ENCODE measurements at regions not wholly inside any gene's neighbourhood (a gene's known extent, or its start where the extent isn't known, plus 50 kb on each side); places are given as distances from the start of the nearest gene placed in this dataset.

DNA sequence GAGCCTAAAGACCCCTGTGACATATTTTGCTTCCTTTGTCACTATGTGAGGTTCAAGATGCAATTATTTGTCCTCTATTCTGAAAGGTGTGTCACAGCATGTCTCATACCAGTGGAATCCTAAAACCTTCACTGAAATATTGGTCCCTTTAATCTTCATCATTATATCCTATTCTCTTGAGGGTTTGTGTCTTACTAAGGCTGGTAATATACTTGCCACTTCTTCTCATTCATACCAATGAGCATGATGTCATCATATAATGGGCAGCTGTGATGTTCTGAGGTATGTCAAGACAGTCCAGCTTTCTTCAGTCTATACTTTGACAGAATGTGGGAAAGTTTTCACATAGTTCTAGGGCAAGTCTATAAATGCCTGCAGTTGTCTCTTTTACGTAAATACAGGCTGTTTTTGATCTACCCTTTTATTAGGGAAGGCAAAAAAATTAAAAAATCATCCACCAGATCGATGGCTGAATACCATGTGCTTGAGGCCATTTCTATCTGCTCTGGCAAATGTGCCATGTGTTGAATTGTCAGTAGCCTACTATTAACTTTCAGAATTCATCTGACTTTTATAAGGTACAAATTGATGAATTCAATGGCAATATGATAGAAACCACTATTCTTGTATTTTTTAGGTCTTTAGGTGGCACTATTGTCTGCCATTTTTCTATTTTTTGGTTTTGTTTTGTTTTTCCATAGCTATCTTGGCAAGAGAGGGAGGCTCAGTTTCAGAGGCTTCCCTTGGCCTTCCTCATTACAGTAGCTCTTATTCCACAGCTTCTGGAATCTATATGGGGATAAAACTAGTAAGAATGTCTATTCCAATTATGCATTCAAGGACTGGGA is 209.0 kb downstream of the PPARGC1A start:
- Mint-ChIP-seq H3K4me3 (no peak overlapping the region), H3K9me3 (peaks cover 4 to 7% (median 4%) of the 10 kb centered on the region in 3 donors), H3K27me3 (peaks cover 0 to under 1% of the 10 kb centered on the region in 2 donors), H3K36me3 (no peaks in the 10 kb centered on the region), H3K4me1 (no peaks in the 10 kb centered on the region), H3K27ac (no peak overlapping the region)
- no peak for DNase-seq
- no peaks in the 10 kb centered on the region for H3K27me3 ChIP-seq (replicated peaks in 1 of 2; ENCODE audit: control insufficient read depth in 2 of 2, extremely low read depth in 1 of 2, insufficient read depth in 2 of 2, low read length in 1 of 2)
- WGBS (ENCODE audit: insufficient coverage): no CpG with 5 or more reads among the region's 2 CpGs
- H3K4me3 ChIP-seq (ENCODE audit: control insufficient read depth in 1 of 2, extremely low read depth in 1 of 2, low read length in 1 of 2): no peak overlapping the region
- no peaks in the 10 kb centered on the region for H3K4me1 ChIP-seq (ENCODE audit: control insufficient read depth in 1 of 2, extremely low read depth in 1 of 2, insufficient read depth in 2 of 2, low read length in 2 of 2)
- POLR2A ChIA-PET: no interaction called here
- no peak overlapping the region for H3K27ac ChIP-seq (ENCODE audit: low read length)
- no peak for ATAC-seq (replicated peaks in 1 of 4)
- CTCF ChIA-PET: no interaction called here
- no peaks in the 10 kb centered on the region for H3K36me3 ChIP-seq (ENCODE audit: control insufficient read depth in 2 of 2, extremely low read depth in 1 of 2, insufficient read depth in 1 of 2, low read length in 1 of 2)
- no peaks in the 10 kb centered on the region for H3K9me3 ChIP-seq

DNA sequence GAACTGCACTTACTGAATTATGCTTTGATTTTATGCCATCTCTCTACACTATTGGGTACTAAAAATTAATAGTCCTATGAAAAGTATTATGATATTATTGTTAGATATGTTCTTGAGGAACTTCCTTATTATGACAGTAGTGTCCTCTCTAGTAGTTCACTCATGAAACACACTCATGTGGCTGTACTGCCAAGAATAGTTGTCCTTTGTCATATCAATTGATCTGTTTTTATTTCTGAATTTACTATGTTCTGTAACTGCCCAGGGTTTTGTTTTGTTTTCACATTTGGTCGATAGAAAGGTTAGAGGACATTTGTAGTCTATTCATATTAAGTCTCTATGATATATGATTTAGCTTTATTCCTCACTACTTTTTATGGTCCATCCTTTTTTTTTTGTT is 215.2 kb downstream of the PPARGC1A start:
- Mint-ChIP-seq H3K4me1 (no peaks in the 10 kb centered on the region), H3K36me3 (no peaks in the 10 kb centered on the region), H3K9me3 (peaks cover 10 to 18% (median 11%) of the 10 kb centered on the region in 3 donors), H3K27ac (no peak overlapping the region), H3K27me3 (peaks cover 0 to 4% of the 10 kb centered on the region in 2 donors), H3K4me3 (no peak overlapping the region)
- no peaks in the 10 kb centered on the region for H3K9me3 ChIP-seq
- no peak overlapping the region for H3K4me3 ChIP-seq (ENCODE audit: control insufficient read depth in 1 of 2, extremely low read depth in 1 of 2, low read length in 1 of 2)
- no peaks in the 10 kb centered on the region for H3K36me3 ChIP-seq (ENCODE audit: control insufficient read depth in 2 of 2, extremely low read depth in 1 of 2, insufficient read depth in 1 of 2, low read length in 1 of 2)
- H3K4me1 ChIP-seq (ENCODE audit: control insufficient read depth in 1 of 2, extremely low read depth in 1 of 2, insufficient read depth in 2 of 2, low read length in 2 of 2): no peaks in the 10 kb centered on the region
- ATAC-seq (replicated peaks in 1 of 4): no peak
- WGBS (ENCODE audit: insufficient coverage): no CpG with 5 or more reads among the region's 1 CpG
- no peaks in the 10 kb centered on the region for H3K27me3 ChIP-seq (replicated peaks in 1 of 2; ENCODE audit: control insufficient read depth in 2 of 2, extremely low read depth in 1 of 2, insufficient read depth in 2 of 2, low read length in 1 of 2)
- CTCF ChIA-PET: no interaction called here
- DNase-seq: no peak
- POLR2A ChIA-PET: no interaction called here
- H3K27ac ChIP-seq (ENCODE audit: low read length): no peak overlapping the region

DNA sequence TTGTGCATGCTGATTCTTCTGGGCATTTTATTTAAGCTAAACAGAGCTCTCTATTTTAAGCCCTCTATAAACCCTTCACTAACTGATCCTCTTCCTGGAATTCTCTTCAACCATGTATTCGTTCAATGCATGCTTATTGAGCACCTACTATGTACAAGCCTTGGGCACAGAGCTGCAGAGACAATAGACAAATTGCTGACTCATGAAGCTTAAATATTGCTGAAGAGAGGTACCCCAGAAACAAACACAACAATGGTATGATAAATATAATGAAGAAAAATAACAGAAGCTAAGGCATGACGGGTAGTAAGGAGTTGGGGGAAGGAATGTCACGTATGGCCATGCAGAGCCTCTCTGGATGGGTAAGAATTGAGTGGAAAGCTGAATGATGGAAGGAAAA is 222.2 kb downstream of the PPARGC1A start:
- Histone ChIP-seq H3K4me1 (ENCODE audit: control insufficient read depth in 1 of 2, extremely low read depth in 1 of 2, insufficient read depth in 2 of 2, low read length in 2 of 2) (no peaks in the 10 kb centered on the region), H3K4me3 (ENCODE audit: control insufficient read depth in 1 of 2, extremely low read depth in 1 of 2, low read length in 1 of 2) (no peak overlapping the region), H3K36me3 (ENCODE audit: control insufficient read depth in 2 of 2, extremely low read depth in 1 of 2, insufficient read depth in 1 of 2, low read length in 1 of 2) (no peaks in the 10 kb centered on the region), H3K9me3 (no peaks in the 10 kb centered on the region), H3K27me3 (replicated peaks in 1 of 2; ENCODE audit: control insufficient read depth in 2 of 2, extremely low read depth in 1 of 2, insufficient read depth in 2 of 2, low read length in 1 of 2) (no peaks in the 10 kb centered on the region), H3K27ac (ENCODE audit: low read length) (no peak overlapping the region)
- ChIA-PET CTCF (no interaction called here), POLR2A (no interaction called here)
- DNase-seq: no peak
- Mint-ChIP-seq H3K4me3 (no peak overlapping the region), H3K4me1 (no peaks in the 10 kb centered on the region), H3K36me3 (no peaks in the 10 kb centered on the region), H3K9me3 (peaks cover 7 to 17% (median 14%) of the 10 kb centered on the region in 3 donors), H3K27me3 (no peaks in the 10 kb centered on the region), H3K27ac (no peak overlapping the region)
- 78% methylated on average over 3 of the region's 3 CpGs for WGBS (ENCODE audit: insufficient coverage)
- ATAC-seq (replicated peaks in 1 of 4): no peak

DNA sequence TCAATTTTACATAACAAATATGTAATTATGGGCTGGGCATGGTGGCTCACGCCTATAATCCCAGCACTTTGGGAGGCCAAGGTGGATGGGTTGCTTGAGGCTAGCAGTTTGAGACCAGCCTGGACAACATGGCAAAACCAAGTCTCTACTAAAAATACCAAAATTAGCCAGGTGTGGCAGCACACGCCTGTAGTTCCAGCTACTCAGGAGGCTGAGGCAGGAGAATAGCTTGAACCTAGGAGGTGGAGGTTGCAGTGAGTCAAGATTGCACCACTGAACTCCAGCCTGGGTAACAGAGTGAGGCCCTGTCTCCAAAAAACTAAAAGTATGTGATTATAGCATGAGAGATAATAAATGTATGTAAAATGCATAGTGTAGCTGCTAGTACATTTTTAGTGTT is 229.0 kb downstream of the PPARGC1A start:
- Mint-ChIP-seq H3K4me3 (no peak overlapping the region), H3K27me3 (no peaks in the 10 kb centered on the region), H3K36me3 (no peaks in the 10 kb centered on the region), H3K27ac (no peak overlapping the region), H3K4me1 (no peaks in the 10 kb centered on the region), H3K9me3 (peaks cover 3 to 15% (median 14%) of the 10 kb centered on the region in 3 donors)
- Histone ChIP-seq H3K27me3 (replicated peaks in 1 of 2; ENCODE audit: control insufficient read depth in 2 of 2, extremely low read depth in 1 of 2, insufficient read depth in 2 of 2, low read length in 1 of 2) (no peaks in the 10 kb centered on the region), H3K27ac (ENCODE audit: low read length) (no peak overlapping the region), H3K9me3 (no peaks in the 10 kb centered on the region), H3K4me3 (ENCODE audit: control insufficient read depth in 1 of 2, extremely low read depth in 1 of 2, low read length in 1 of 2) (no peak overlapping the region), H3K4me1 (ENCODE audit: control insufficient read depth in 1 of 2, extremely low read depth in 1 of 2, insufficient read depth in 2 of 2, low read length in 2 of 2) (no peaks in the 10 kb centered on the region), H3K36me3 (ENCODE audit: control insufficient read depth in 2 of 2, extremely low read depth in 1 of 2, insufficient read depth in 1 of 2, low read length in 1 of 2) (no peaks in the 10 kb centered on the region)
- no peak for ATAC-seq (replicated peaks in 1 of 4)
- DNase-seq: no peak
- ChIA-PET POLR2A (no interaction called here), CTCF (no interaction called here)
- 83% methylated on average over 1 of the region's 2 CpGs for WGBS (ENCODE audit: insufficient coverage)

DNA sequence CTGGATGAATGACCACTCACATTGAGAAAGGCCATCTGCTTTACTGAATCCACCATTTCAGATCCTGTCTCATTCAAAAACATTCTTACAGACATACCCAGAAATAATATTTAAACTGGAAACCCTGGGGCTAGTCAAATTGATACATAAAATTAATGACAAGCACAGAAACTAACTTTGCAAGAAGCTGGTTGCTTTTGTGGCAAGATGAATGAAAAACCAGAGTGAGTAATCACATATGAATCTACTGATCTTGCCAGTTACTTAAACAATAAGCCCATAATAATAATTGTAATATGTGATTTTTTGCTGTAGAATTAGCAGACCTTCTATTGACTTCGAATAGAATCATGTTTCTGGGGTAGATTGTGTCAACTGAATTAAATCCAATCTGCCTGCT is 235.1 kb downstream of the PPARGC1A start:
- H3K4me3 Mint-ChIP-seq: no peak overlapping the region
- DNase-seq (no peak), ATAC-seq (replicated peaks in 1 of 4) (no peak)
- no peaks in the 10 kb centered on the region for H3K4me1 Mint-ChIP-seq
- no peaks in the 10 kb centered on the region for H3K27me3 ChIP-seq (replicated peaks in 1 of 2; ENCODE audit: control insufficient read depth in 2 of 2, extremely low read depth in 1 of 2, insufficient read depth in 2 of 2, low read length in 1 of 2)
- no peak overlapping the region for H3K4me3 ChIP-seq (ENCODE audit: control insufficient read depth in 1 of 2, extremely low read depth in 1 of 2, low read length in 1 of 2)
- no peaks in the 10 kb centered on the region for H3K36me3 ChIP-seq (ENCODE audit: control insufficient read depth in 2 of 2, extremely low read depth in 1 of 2, insufficient read depth in 1 of 2, low read length in 1 of 2)
- H3K9me3 Mint-ChIP-seq: peaks cover 4 to 11% (median 10%) of the 10 kb centered on the region in 3 donors
- H3K27me3 Mint-ChIP-seq: no peaks in the 10 kb centered on the region
- no peaks in the 10 kb centered on the region for H3K36me3 Mint-ChIP-seq
- H3K4me1 ChIP-seq (ENCODE audit: control insufficient read depth in 1 of 2, extremely low read depth in 1 of 2, insufficient read depth in 2 of 2, low read length in 2 of 2): no peaks in the 10 kb centered on the region
- no peak overlapping the region for H3K27ac ChIP-seq (ENCODE audit: low read length)
- H3K27ac Mint-ChIP-seq: no peak overlapping the region
- WGBS (ENCODE audit: insufficient coverage): no CpG with 5 or more reads among the region's 1 CpG
- POLR2A ChIA-PET: interaction anchor here in 1 of 2 donors (0.6 kb wide), 1 partner anchor 1105 kb away, joined by 7 read pairs; no protein-coding TSS in a partner anchor
- CTCF ChIA-PET: no interaction called here
- H3K9me3 ChIP-seq: no peaks in the 10 kb centered on the region

DNA sequence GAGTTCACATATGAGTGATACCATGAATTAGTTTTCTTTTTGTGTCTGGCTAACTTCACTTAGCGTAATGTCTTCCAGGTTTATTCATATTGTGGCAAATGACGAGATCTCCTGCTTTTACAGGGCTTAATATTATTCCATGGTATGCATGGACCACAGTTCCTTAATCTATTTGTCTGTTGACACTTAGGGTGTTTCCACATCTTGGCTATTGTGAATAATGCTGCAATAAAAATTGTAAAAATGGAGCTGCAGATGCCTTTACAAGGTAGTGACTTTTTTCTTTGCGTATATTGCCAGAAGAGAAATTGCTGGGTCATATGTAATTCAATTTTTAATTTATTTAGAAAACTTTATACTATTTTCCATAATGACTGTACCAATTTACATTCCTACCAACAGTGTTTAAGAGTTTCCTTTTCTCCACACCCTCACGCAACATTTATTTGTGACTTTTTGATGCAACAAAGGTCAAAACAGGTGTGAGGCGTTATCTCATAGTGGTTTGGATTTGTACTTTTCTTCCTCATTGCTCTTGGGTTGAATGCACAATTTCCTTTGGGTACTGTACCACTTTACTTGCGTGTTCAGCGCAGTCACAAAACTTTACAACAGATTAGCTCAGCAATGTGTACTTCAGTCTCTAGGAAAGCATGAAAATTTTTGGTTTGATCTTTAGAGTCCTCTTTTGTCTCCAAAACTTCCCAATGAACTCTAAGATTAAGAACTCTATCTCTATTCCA is 240.8 kb downstream of the PPARGC1A start:
- Histone ChIP-seq H3K4me3 (ENCODE audit: control insufficient read depth in 1 of 2, extremely low read depth in 1 of 2, low read length in 1 of 2) (no peak overlapping the region), H3K36me3 (ENCODE audit: control insufficient read depth in 2 of 2, extremely low read depth in 1 of 2, insufficient read depth in 1 of 2, low read length in 1 of 2) (no peaks in the 10 kb centered on the region), H3K4me1 (ENCODE audit: control insufficient read depth in 1 of 2, extremely low read depth in 1 of 2, insufficient read depth in 2 of 2, low read length in 2 of 2) (no peaks in the 10 kb centered on the region), H3K27me3 (replicated peaks in 1 of 2; ENCODE audit: control insufficient read depth in 2 of 2, extremely low read depth in 1 of 2, insufficient read depth in 2 of 2, low read length in 1 of 2) (no peaks in the 10 kb centered on the region), H3K27ac (ENCODE audit: low read length) (no peak overlapping the region), H3K9me3 (no peaks in the 10 kb centered on the region)
- Mint-ChIP-seq H3K9me3 (peaks cover 3 to 11% (median 8%) of the 10 kb centered on the region in 3 donors), H3K4me1 (no peaks in the 10 kb centered on the region), H3K36me3 (no peaks in the 10 kb centered on the region), H3K27me3 (no peaks in the 10 kb centered on the region), H3K4me3 (no peak overlapping the region), H3K27ac (no peak overlapping the region)
- CTCF ChIA-PET: no interaction called here
- POLR2A ChIA-PET: no interaction called here
- WGBS (ENCODE audit: insufficient coverage): 80% methylated on average over 1 of the region's 7 CpGs
- DNase-seq: no peak
- no peak for ATAC-seq (replicated peaks in 1 of 4)
